Spleen (tissue), 11 donors: ENCODE measurements at regions not wholly inside any gene's neighbourhood (a gene's known extent, or its start where the extent isn't known, plus 50 kb on each side); places are given as distances from the start of the nearest gene placed in this dataset.

Source experiments
- DNase-seq: peaks from one replicate; pipeline ENCODE4 v3.0.0-alpha.2; 2020
- H3K27ac ChIP-seq, 8 donors: fragments of 200-600 bp; sonication (generic) in 7 of 8; 1 replicate in 4 of 8; 2 replicates in 4 of 8; pipeline versions ENCODE4 v1.5.0 to v1.8.0; 2016 to 2021; ENCODE audit warnings: inconsistent platforms in 4 of 8, mild to moderate bottlenecking in 4 of 8, moderate library complexity in 1 of 8
- H3K27me3 ChIP-seq, 7 donors: fragments of 200-600 bp; sonication (generic) in 6 of 7; replicated peaks in 1 of 7; 1 replicate in 4 of 7; 2 replicates in 3 of 7; pipeline versions ENCODE4 v1.5.0 to v1.8.0; 2016 to 2021; ENCODE audit warnings: inconsistent platforms in 3 of 7, mild to moderate bottlenecking in 1 of 7
- H3K36me3 ChIP-seq, 6 donors: fragments of 200-600 bp; sonication (generic) in 5 of 6; 1 replicate in 4 of 6; 2 replicates in 2 of 6; pipeline versions ENCODE4 v1.5.0 to v1.8.0; 2016 to 2021; ENCODE audit warnings: inconsistent platforms in 2 of 6
- H3K4me1 ChIP-seq, 6 donors: fragments of 200-600 bp; sonication (generic) in 5 of 6; 1 replicate in 3 of 6; 2 replicates in 3 of 6; pipeline versions ENCODE4 v1.5.0 to v1.8.0; 2016 to 2021; ENCODE audit warnings: inconsistent platforms in 3 of 6
- H3K4me3 ChIP-seq, 8 donors: fragments of 200-600 bp; sonication (generic) in 7 of 8; 1 replicate in 4 of 8; 2 replicates in 4 of 8; pipeline versions ENCODE4 v1.5.0 to v1.8.0; 2016 to 2021; ENCODE audit warnings: inconsistent platforms in 4 of 8, mild to moderate bottlenecking in 4 of 8, moderate library complexity in 2 of 8
- H3K9me3 ChIP-seq, 8 donors: fragments of 200-600 bp; sonication (generic) in 7 of 8; 1 replicate in 4 of 8; 2 replicates in 4 of 8; pipeline versions ENCODE4 v1.5.0 to v1.8.0; 2016 to 2021; ENCODE audit warnings: inconsistent platforms in 4 of 8
- POLR2A ChIP-seq, 3 donors: fragments of 450-650 bp; IDR thresholded peaks; one replicate each; pipeline ENCODE4 v1.5.1; 2017; ENCODE audit warnings: antibody characterized with exemption in 3 of 3, mild to moderate bottlenecking in 1 of 3
- POLR2AphosphoS5 ChIP-seq, 3 donors: sonication (generic); formaldehyde crosslinking; IDR thresholded peaks; one replicate each; pipeline ENCODE4 v1.5.1; 2017; ENCODE audit warnings: antibody characterized with exemption in 3 of 3
- WGBS, 5 donors: extraction: QIAGEN DNeasy Blood & Tissue Kit in 3 of 5; methylation state at CpG; one replicate each; pipeline versions ENCODE4 v1.1.5 to v1.1.7; 2013 to 2018; 5-methylcytosine and 5-hydroxymethylcytosine counted together
- intact Hi-C: fragments of 100-400 bp; cut with DNase I; formaldehyde crosslinking; loops from one replicate; pipeline ENCODE4 v1.15.0; 2023; ENCODE audit warnings: low total_unique reads
- TF ChIP-seq, protein P1 (sequence below), 11 experiments: fragments of 200-600 bp in 7 of 11; fragments of 450-650 bp in 4 of 11; sonication (generic) in 4 of 11; IDR thresholded peaks in 8 of 11; conservative IDR thresholded peaks in 3 of 11; 1 replicate in 7 of 11; 2 replicates in 4 of 11; pipeline versions ENCODE4 v1.4.0 to v1.8.0; 2016 to 2021; ENCODE audit warnings: antibody characterized with exemption in 11 of 11, inconsistent platforms in 4 of 11, mild to moderate bottlenecking in 1 of 11
- donor health status: healthy with polysubstance abuse.
- donor health status: DM: no; HTN: no; CAD: no; lungs with moderate emphysema.
- donor health status: DM: no; HTN: no; CAD: no.
- donor health status: Bipolar disorder and iron deficiency.
- donor health status: healthy.
- donor health status: DM: no; HTN: no; CAD: no.
- donor health status: DM: yes; HTN: yes; CAD: no.

DNA sequence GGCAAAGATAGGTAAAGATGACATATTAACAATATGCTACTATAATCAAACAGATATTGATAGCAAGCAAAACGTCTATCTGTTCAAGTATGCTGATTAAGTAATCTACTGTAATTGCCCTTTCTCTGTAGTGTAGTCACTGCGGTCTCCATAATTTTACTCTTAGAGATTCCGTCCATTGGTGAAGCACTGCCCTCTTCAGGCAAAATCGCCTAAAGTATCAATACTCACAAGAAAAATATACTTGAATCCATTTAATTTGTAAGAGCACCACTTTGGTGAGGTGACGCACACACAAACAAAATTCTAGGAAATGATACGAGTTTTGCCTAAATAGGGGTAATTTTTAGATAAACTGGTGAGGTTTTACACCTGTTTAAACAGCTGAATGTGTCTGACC lies 434.6 kb upstream of the CHRM3 start:
- no peaks in the 10 kb centered on the region for H3K9me3 ChIP-seq

DNA sequence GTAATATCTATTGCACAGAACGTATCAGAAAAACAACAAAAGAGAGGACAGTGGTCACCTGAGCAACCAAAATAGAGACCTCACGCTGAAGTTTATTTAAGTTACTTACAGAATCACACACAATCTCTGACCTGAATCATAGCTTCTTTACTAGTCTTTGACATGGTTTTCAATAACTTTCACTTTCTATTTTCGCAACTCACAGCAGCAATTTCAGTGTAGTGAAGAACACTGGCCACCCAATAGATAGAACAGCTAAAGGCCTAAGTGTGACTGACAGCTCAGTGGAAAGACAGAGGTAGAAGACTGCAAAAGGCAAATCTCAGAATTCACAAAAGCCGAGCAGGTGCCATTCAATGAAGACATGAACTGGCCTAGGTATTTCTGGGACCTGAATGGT lies 435.6 kb upstream of the CHRM3 start:
- intact Hi-C loops: no loop called here
- TF ChIP-seq, protein P1, sequence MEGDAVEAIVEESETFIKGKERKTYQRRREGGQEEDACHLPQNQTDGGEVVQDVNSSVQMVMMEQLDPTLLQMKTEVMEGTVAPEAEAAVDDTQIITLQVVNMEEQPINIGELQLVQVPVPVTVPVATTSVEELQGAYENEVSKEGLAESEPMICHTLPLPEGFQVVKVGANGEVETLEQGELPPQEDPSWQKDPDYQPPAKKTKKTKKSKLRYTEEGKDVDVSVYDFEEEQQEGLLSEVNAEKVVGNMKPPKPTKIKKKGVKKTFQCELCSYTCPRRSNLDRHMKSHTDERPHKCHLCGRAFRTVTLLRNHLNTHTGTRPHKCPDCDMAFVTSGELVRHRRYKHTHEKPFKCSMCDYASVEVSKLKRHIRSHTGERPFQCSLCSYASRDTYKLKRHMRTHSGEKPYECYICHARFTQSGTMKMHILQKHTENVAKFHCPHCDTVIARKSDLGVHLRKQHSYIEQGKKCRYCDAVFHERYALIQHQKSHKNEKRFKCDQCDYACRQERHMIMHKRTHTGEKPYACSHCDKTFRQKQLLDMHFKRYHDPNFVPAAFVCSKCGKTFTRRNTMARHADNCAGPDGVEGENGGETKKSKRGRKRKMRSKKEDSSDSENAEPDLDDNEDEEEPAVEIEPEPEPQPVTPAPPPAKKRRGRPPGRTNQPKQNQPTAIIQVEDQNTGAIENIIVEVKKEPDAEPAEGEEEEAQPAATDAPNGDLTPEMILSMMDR (IDR thresholded peaks at IDR 0.05 in 8 of 11, conservative IDR thresholded peaks at IDR 0.05 in 3 of 11): no peak
- TF ChIP-seq POLR2A (IDR thresholded peaks at IDR 0.05) (no peak), POLR2AphosphoS5 (IDR thresholded peaks at IDR 0.05) (no peak)
- 21 to 43% (median 28%) methylated on average over 4 of the region's 4 CpGs for WGBS, 5 donors
- Histone ChIP-seq H3K36me3 (no peaks in the 10 kb centered on the region), H3K27ac (no peak overlapping the region), H3K9me3 (no peaks in the 10 kb centered on the region), H3K4me1 (no peaks in the 10 kb centered on the region), H3K4me3 (no peak overlapping the region), H3K27me3 (no peaks in the 10 kb centered on the region)
- DNase-seq: no peak

More for the DNA sequence above, 434.6 kb upstream of the CHRM3 start:
- 30 to 50% (median 44%) methylated on average over 6 of the region's 6 CpGs for WGBS, 5 donors
- Histone ChIP-seq H3K4me3 (no peak overlapping the region), H3K4me1 (no peaks in the 10 kb centered on the region), H3K36me3 (no peaks in the 10 kb centered on the region), H3K27ac (no peak overlapping the region), H3K27me3 (no peaks in the 10 kb centered on the region)
- TF ChIP-seq POLR2AphosphoS5 (IDR thresholded peaks at IDR 0.05) (no peak), POLR2A (IDR thresholded peaks at IDR 0.05) (no peak)
- TF ChIP-seq, protein P1 (IDR thresholded peaks at IDR 0.05 in 8 of 11, conservative IDR thresholded peaks at IDR 0.05 in 3 of 11): no peak
- intact Hi-C loops: no loop called here
- DNase-seq: no peak

DNA sequence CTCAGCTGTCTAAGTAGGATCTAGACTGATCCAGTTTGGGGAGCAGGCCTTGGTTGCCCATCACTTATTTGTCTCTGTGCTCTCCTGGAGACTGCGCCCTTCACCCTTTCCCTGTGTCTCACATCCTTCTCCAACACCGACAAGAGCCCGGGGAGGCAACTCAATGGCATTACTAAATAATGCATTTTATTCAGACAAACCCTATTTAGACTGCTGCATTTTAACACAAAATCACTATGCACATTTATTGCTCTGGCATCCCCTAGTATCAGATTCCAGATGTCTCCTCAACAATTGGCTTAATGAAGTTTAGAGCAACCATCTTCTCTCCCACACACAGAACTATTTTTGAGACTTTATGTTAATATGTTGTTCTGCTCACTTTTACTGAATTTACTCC lies 436.4 kb upstream of the CHRM3 start:
- WGBS, 5 donors: 89 to 95% (median 90%) methylated on average over 3 of the region's 3 CpGs
- TF ChIP-seq, protein P1 (IDR thresholded peaks at IDR 0.05 in 8 of 11, conservative IDR thresholded peaks at IDR 0.05 in 3 of 11): no peak
- TF ChIP-seq POLR2AphosphoS5 (IDR thresholded peaks at IDR 0.05): no peak
- TF ChIP-seq POLR2A (IDR thresholded peaks at IDR 0.05): no peak
- no peak overlapping the region for H3K4me3 ChIP-seq
- no peak for DNase-seq
- H3K27ac ChIP-seq: no peak overlapping the region
- H3K36me3 ChIP-seq: no peaks in the 10 kb centered on the region
- intact Hi-C loops: no loop called here
- no peaks in the 10 kb centered on the region for H3K27me3 ChIP-seq
- H3K9me3 ChIP-seq: no peaks in the 10 kb centered on the region
- no peaks in the 10 kb centered on the region for H3K4me1 ChIP-seq

DNA sequence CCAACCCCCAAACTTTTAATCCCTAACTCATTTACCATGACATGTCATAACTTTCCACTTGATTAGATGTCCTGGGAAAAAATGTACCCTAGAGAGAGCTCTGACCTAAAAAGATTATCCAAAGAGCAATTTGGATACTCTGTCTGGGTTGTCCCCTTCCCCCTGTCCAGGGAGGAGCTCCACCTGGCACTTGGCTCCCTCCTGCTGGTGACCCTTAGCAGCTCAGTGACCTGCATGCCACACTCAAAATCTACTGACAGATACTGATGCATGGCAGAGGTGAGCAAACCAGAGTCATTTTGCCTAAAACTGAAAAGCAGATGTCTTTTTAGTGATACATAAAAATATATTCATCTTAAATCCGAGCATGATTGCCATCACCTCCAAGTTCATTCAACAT lies 442.3 kb upstream of the CHRM3 start:
- WGBS, 5 donors: 70 to 87% (median 82%) methylated on average over 1 of the region's 1 CpG
- no peaks in the 10 kb centered on the region for H3K4me1 ChIP-seq
- intact Hi-C loops: no loop called here

More for the DNA sequence above, 442.3 kb upstream of the CHRM3 start:
- Histone ChIP-seq H3K27me3 (no peaks in the 10 kb centered on the region), H3K9me3 (peaks cover 0 to 18% (median 9%) of the 10 kb centered on the region in 8 donors), H3K27ac (no peak overlapping the region), H3K4me3 (no peak overlapping the region), H3K36me3 (no peaks in the 10 kb centered on the region)
- DNase-seq: no peak
- TF ChIP-seq POLR2A (IDR thresholded peaks at IDR 0.05): no peak
- TF ChIP-seq, protein P1 (IDR thresholded peaks at IDR 0.05 in 8 of 11, conservative IDR thresholded peaks at IDR 0.05 in 3 of 11): no peak
- no peak for TF ChIP-seq POLR2AphosphoS5 (IDR thresholded peaks at IDR 0.05)
